ENCODE measurements at regions not wholly inside any gene's neighbourhood (a gene's known extent, or its start where the extent isn't known, plus 50 kb on each side); places are given as distances from the start of the nearest gene placed in this dataset.

DNA sequence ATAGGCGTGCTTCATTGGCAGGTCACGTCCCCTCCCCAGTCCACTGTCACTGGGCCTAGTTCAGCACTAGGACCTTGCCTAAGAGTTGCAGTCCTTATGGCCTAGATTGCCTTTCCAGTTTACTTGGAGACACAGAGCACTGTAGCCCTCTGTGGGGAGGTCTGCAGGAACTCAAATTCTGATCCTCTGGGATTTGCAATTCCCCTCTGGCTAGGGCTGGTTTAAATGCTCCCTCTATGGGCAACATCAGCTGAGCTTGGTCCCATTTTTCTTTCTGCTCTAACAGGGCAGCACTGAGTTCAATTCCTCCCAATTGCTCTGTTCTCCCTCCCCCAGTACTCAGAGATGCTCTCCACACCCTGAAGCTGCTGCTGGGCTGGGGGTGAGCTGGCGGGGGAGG, 358.2 kb downstream of the HTR1A start:
- TF ChIP-seq, protein P1, sequence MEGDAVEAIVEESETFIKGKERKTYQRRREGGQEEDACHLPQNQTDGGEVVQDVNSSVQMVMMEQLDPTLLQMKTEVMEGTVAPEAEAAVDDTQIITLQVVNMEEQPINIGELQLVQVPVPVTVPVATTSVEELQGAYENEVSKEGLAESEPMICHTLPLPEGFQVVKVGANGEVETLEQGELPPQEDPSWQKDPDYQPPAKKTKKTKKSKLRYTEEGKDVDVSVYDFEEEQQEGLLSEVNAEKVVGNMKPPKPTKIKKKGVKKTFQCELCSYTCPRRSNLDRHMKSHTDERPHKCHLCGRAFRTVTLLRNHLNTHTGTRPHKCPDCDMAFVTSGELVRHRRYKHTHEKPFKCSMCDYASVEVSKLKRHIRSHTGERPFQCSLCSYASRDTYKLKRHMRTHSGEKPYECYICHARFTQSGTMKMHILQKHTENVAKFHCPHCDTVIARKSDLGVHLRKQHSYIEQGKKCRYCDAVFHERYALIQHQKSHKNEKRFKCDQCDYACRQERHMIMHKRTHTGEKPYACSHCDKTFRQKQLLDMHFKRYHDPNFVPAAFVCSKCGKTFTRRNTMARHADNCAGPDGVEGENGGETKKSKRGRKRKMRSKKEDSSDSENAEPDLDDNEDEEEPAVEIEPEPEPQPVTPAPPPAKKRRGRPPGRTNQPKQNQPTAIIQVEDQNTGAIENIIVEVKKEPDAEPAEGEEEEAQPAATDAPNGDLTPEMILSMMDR (IDR thresholded peaks at IDR 0.05; ENCODE audit: low read depth, low read length) = no peak
- no peak for TF ChIP-seq POLR2A (IDR thresholded peaks at IDR 0.05; ENCODE audit: extremely low read depth, insufficient read length)
